ENCODE measurements at regions not wholly inside any gene's neighbourhood (a gene's known extent, or its start where the extent isn't known, plus 50 kb on each side); places are given as distances from the start of the nearest gene placed in this dataset.
"Not testable (repeated sequence)": the region's sequence is repeated elsewhere in the genome, so short reads cannot be mapped to it uniquely, and the experiment has no call there.

GRCh38 chr5:92939428-92939827, 641.6 kb downstream of the NR2F1-AS1 start:
- DNase-seq (ENCODE audit: low read depth in 2 of 2): no peak

- not testable (repeated sequence) for DNase-seq (ENCODE audit: low read depth in 2 of 2)
Measured at GRCh38 chr5:92937396-92937795, 643.6 kb downstream of the NR2F1-AS1 start.

- DNase-seq (ENCODE audit: low read depth in 2 of 2): no peak
Measured at GRCh38 chr5:92930057-92930456, 651.0 kb downstream of the NR2F1-AS1 start.

- DNase-seq (ENCODE audit: low read depth in 2 of 2): no peak
Measured at GRCh38 chr5:92927291-92927778, 653.7 kb downstream of the NR2F1-AS1 start.

GRCh38 chr5:92923885-92924284, 657.1 kb downstream of the NR2F1-AS1 start:
- no peak for DNase-seq (ENCODE audit: low read depth in 2 of 2)

- DNase-seq (ENCODE audit: low read depth in 2 of 2): no peak
Measured at GRCh38 chr5:92922231-92922967, 658.6 kb downstream of the NR2F1-AS1 start.

GRCh38 chr5:92917044-92917443, 664.0 kb downstream of the NR2F1-AS1 start:
- no peak for DNase-seq (ENCODE audit: low read depth in 2 of 2)

- DNase-seq (ENCODE audit: low read depth in 2 of 2): no peak
Measured at GRCh38 chr5:92916036-92916435, 665.0 kb downstream of the NR2F1-AS1 start.

- DNase-seq (ENCODE audit: low read depth in 2 of 2): no peak
Measured at GRCh38 chr5:92912283-92912682, 668.7 kb downstream of the NR2F1-AS1 start.

- DNase-seq (ENCODE audit: low read depth in 2 of 2): no peak
Measured at GRCh38 chr5:92911851-92912250, 669.2 kb downstream of the NR2F1-AS1 start.

- DNase-seq (ENCODE audit: low read depth in 2 of 2): no peak
Measured at GRCh38 chr5:92911293-92911692, 669.7 kb downstream of the NR2F1-AS1 start.

GRCh38 chr5:92909602-92909962, 671.4 kb downstream of the NR2F1-AS1 start:
- no peak for DNase-seq (ENCODE audit: low read depth in 2 of 2)

- DNase-seq (ENCODE audit: low read depth in 2 of 2): no peak
Measured at GRCh38 chr5:92908952-92909601, 671.9 kb downstream of the NR2F1-AS1 start.

GRCh38 chr5:92907938-92908606, 672.9 kb downstream of the NR2F1-AS1 start:
- no peak for DNase-seq (ENCODE audit: low read depth in 2 of 2)

- no peak for DNase-seq (ENCODE audit: low read depth in 2 of 2)
Measured at GRCh38 chr5:92906798-92907376, 674.1 kb downstream of the NR2F1-AS1 start.

GRCh38 chr5:92904021-92904420, 677.0 kb downstream of the NR2F1-AS1 start:
- no peak for DNase-seq (ENCODE audit: low read depth in 2 of 2)

- DNase-seq (ENCODE audit: low read depth in 2 of 2): no peak
Measured at GRCh38 chr5:92899611-92900010, 681.4 kb downstream of the NR2F1-AS1 start.

GRCh38 chr5:92896722-92897121, 684.3 kb downstream of the NR2F1-AS1 start:
- DNase-seq (ENCODE audit: low read depth in 2 of 2): no peak

GRCh38 chr5:92890841-92891244, 690.2 kb downstream of the NR2F1-AS1 start:
- DNase-seq (ENCODE audit: low read depth in 2 of 2): no peak

GRCh38 chr5:92889140-92889539, 691.9 kb downstream of the NR2F1-AS1 start:
- no peak for DNase-seq (ENCODE audit: low read depth in 2 of 2)

- DNase-seq (ENCODE audit: low read depth in 2 of 2): no peak
Measured at GRCh38 chr5:92887254-92887653, 693.8 kb downstream of the NR2F1-AS1 start.

- no peak for DNase-seq (ENCODE audit: low read depth in 2 of 2)
Measured at GRCh38 chr5:92886751-92887150, 694.3 kb downstream of the NR2F1-AS1 start.

Measured in stimulated activated CD4-positive, alpha-beta T cell treated with anti-CD3 and anti-CD28 coated beads, Interleukin-4, amount 100 ng/mL, for 48 hours (primary cell).